HepG2 (cell line): ENCODE measurements at regions not wholly inside any gene's neighbourhood (a gene's known extent, or its start where the extent isn't known, plus 50 kb on each side); places are given as distances from the start of the nearest gene placed in this dataset.

Experiments used
- ATAC-seq: fragments of 200-7000 bp; cut with Tn5 transposase; 3 replicates; pipeline ENCODE4 v1.9.1; 2020; ENCODE audit warnings: mild to moderate bottlenecking, moderate library complexity
- BruUV-seq: library from RNA; stranded (reverse); fragments of 400-500 nt; replicated peaks from 2 replicates; lab custom pipeline; 2021; lab: Mats Ljungman, UMichigan
- CTCF ChIA-PET: fragments of 300-600 bp; formaldehyde crosslinking; extraction: SDS; loops from one replicate; lab custom pipeline; 2021; ENCODE audit warnings: low total read pairs, inconsistent platforms, low intra/inter-chr PET ratio; lab: Yijun Ruan, JAX
- POLR2A ChIA-PET: fragments of 350-600 bp; sonication (Branson Sonifier 250); formaldehyde crosslinking; loops from one replicate; lab custom pipeline; 2020; ENCODE audit warnings: antibody characterized with exemption, inconsistent platforms; lab: Yijun Ruan, JAX
- DNase-seq: peaks from one replicate; pipeline ENCODE4 v3.0.0-alpha.2; 2015; ENCODE audit warnings: low spot score
- FAIRE-seq: peaks from 3 replicates; lab custom pipeline; 2011; peaks lifted over from hg19 to GRCh38; lab: Jason Lieb, UNC
- H2AFZ ChIP-seq: one replicate; pipeline ENCODE4 v1.6.1; 2011; ENCODE audit warnings: low read length, inconsistent platforms
- H3K27ac ChIP-seq: fragments of 300-600 bp; 3 replicates; pipeline ENCODE4 v1.8.0; 2011; ENCODE audit warnings: mixed run types, mild to moderate bottlenecking, mixed read lengths, low read length, inconsistent platforms; ENCODE audit not compliant: insufficient read depth; ENCODE audit errors: extremely low read length
- H3K27me3 ChIP-seq, 2 experiments: fragments of 200-600 bp in 1 of 2; 2 replicates in 1 of 2; 3 replicates in 1 of 2; pipeline versions ENCODE4 v1.6.0 to v1.8.0; 2011; ENCODE audit warnings: low read length in 2 of 2, mild to moderate bottlenecking in 2 of 2, moderate library complexity in 2 of 2, inconsistent platforms in 1 of 2; ENCODE audit not compliant: insufficient read depth in 2 of 2, control insufficient read depth in 1 of 2
- H3K36me3 ChIP-seq, 2 experiments: fragments of 200-600 bp in 1 of 2; replicated peaks in 1 of 2; 2 replicates in 1 of 2; 3 replicates in 1 of 2; pipeline versions ENCODE4 v1.5.1 to v1.8.0; 2011; ENCODE audit warnings: low read length in 2 of 2, inconsistent platforms in 1 of 2; ENCODE audit not compliant: insufficient read depth in 2 of 2, control insufficient read depth in 1 of 2
- H3K4me1 ChIP-seq: 2 replicates; pipeline ENCODE4 v1.5.1; 2012; ENCODE audit warnings: low read length, inconsistent platforms; ENCODE audit not compliant: insufficient read depth
- H3K4me2 ChIP-seq: 2 replicates; pipeline ENCODE4 v1.6.0; 2011; ENCODE audit warnings: low read depth, low read length, inconsistent platforms
- H3K4me3 ChIP-seq, 3 experiments: fragments of 200-600 bp in 1 of 3; sonication (generic), shearing (Covaris generic) in 1 of 3; replicated peaks in 1 of 3; 2 replicates each; pipeline ENCODE4 v1.5.1; 2011 to 2016; ENCODE audit warnings: low read length in 3 of 3, inconsistent platforms in 2 of 3, low read depth in 2 of 3, mild to moderate bottlenecking in 2 of 3, control low read depth in 1 of 3, mixed read lengths in 1 of 3; ENCODE audit not compliant: insufficient read depth in 1 of 3
- H3K79me2 ChIP-seq: one replicate; pipeline ENCODE4 v1.6.1; 2011; ENCODE audit warnings: low read length, inconsistent platforms; ENCODE audit not compliant: insufficient read depth
- H3K9ac ChIP-seq: 2 replicates; pipeline ENCODE4 v1.6.0; 2011; ENCODE audit warnings: mild to moderate bottlenecking, low read depth, low read length, inconsistent platforms; ENCODE audit not compliant: insufficient read depth
- H3K9me3 ChIP-seq: 2 replicates; pipeline ENCODE4 v1.5.1; 2012; ENCODE audit warnings: mild to moderate bottlenecking, low read length
- H4K20me1 ChIP-seq: 2 replicates; pipeline ENCODE4 v1.6.0; 2011; ENCODE audit warnings: inconsistent platforms, mild to moderate bottlenecking, low read length, moderate library complexity; ENCODE audit not compliant: insufficient read depth
- GPN1 ChIP-seq: sonication (generic); formaldehyde crosslinking; IDR thresholded peaks from 2 replicates; pipeline ENCODE4 v1.5.1; 2020; ENCODE audit warnings: missing genetic modification reagents, borderline replicate concordance
- MYNN ChIP-seq: sonication (generic); formaldehyde crosslinking; IDR thresholded peaks from 2 replicates; pipeline ENCODE4 v1.4.0; 2020; ENCODE audit warnings: mild to moderate bottlenecking, low read depth, missing genetic modification reagents
- ZNF12 ChIP-seq: sonication (generic); formaldehyde crosslinking; IDR thresholded peaks from 2 replicates; pipeline ENCODE4 v1.5.0; 2020; ENCODE audit warnings: missing genetic modification reagents
- WGBS: methylation state at CpG from one replicate; pipeline ENCODE4 v1.1.6; 2017; ENCODE audit warnings: low lambda C conversion rate; 5-methylcytosine and 5-hydroxymethylcytosine counted together
- in situ Hi-C: cut with HindIII; loops from 2 replicates; pipeline ENCODE4 v1.10.0; 2017; ENCODE audit warnings: low pct_unique_long_range_greater_than_20kb; ENCODE audit not compliant: extremely low pct_ligation_motif_present
- intact Hi-C: fragments of 100-400 bp; cut with micrococcal nuclease; formaldehyde crosslinking; loops from one replicate; pipeline ENCODE4 v1.10.0; 2022; ENCODE audit not compliant: unreplicated experiment
- TF ChIP-seq, protein P1 (sequence below): sonication (generic); formaldehyde crosslinking; IDR thresholded peaks from 2 replicates; pipeline ENCODE4 v1.5.0; 2020; ENCODE audit warnings: missing genetic modification reagents
- TF ChIP-seq, protein P2 (sequence below): sonication (generic); formaldehyde crosslinking; IDR thresholded peaks from 2 replicates; pipeline ENCODE4 v1.8.0; 2022; ENCODE audit warnings: missing genetic modification reagents, mild to moderate bottlenecking, moderate library complexity, borderline replicate concordance
- TF ChIP-seq, protein P3 (sequence below): sonication (generic); formaldehyde crosslinking; IDR thresholded peaks from 2 replicates; pipeline ENCODE4 v1.8.1; 2023; ENCODE audit warnings: mild to moderate bottlenecking, missing genetic modification reagents

DNA sequence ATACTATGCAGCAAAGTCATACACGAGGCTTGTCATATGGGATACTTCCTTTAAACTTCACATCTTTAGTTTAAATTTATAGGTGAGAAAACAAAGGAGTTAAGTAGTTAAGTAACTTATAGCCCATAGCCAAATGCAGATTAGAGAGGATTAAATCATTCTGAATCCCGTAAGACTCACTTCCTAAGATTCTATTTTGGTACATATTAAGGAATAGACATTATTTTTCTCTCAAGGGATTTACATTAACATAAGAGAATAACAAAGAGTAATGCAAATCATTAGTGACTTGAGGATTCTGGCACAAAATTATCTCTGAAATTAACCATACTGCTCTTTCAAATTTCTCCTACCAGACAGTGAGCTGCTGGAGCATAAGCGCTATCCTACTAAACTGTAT, 747.4 kb upstream of the ARPP21 start:
- 22% methylated on average over 3 of the region's 3 CpGs for WGBS
- FAIRE-seq, result no peak

More for the DNA sequence above, 747.4 kb upstream of the ARPP21 start:
- H3K36me3 ChIP-seq, result no peaks in the 10 kb centered on the region
- no peak for TF ChIP-seq MYNN (CRISPR knock-in tag)
- TF ChIP-seq, protein P1, sequence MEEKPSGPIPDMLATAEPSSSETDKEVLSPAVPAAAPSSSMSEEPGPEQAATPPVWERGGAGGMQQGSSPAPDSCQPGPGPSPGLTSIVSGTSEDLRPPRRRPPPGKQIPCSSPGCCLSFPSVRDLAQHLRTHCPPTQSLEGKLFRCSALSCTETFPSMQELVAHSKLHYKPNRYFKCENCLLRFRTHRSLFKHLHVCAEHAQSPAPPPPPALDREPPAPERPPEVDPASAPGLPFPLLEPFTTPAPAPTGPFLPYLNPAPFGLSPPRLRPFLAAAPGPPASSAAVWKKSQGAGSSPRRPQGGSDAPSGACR, result no peak
- TF ChIP-seq, protein P2, sequence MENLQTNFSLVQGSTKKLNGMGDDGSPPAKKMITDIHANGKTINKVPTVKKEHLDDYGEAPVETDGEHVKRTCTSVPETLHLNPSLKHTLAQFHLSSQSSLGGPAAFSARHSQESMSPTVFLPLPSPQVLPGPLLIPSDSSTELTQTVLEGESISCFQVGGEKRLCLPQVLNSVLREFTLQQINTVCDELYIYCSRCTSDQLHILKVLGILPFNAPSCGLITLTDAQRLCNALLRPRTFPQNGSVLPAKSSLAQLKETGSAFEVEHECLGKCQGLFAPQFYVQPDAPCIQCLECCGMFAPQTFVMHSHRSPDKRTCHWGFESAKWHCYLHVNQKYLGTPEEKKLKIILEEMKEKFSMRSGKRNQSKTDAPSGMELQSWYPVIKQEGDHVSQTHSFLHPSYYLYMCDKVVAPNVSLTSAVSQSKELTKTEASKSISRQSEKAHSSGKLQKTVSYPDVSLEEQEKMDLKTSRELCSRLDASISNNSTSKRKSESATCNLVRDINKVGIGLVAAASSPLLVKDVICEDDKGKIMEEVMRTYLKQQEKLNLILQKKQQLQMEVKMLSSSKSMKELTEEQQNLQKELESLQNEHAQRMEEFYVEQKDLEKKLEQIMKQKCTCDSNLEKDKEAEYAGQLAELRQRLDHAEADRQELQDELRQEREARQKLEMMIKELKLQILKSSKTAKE, result no peak
- TF ChIP-seq, protein P3, sequence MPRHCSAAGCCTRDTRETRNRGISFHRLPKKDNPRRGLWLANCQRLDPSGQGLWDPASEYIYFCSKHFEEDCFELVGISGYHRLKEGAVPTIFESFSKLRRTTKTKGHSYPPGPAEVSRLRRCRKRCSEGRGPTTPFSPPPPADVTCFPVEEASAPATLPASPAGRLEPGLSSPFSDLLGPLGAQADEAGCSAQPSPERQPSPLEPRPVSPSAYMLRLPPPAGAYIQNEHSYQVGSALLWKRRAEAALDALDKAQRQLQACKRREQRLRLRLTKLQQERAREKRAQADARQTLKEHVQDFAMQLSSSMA (CRISPR knock-in tag), result no peak
- no peak for TF ChIP-seq ZNF12
- TF ChIP-seq GPN1 (CRISPR knock-in tag), result no peak
- H3K4me3 ChIP-seq, result no peak overlapping the region
- no peak overlapping the region for H3K9ac ChIP-seq
- H2AFZ ChIP-seq, result no peak overlapping the region
- ATAC-seq (no peak), DNase-seq (no peak)
- H3K9me3 ChIP-seq, result peaks cover 36% of the 10 kb centered on the region
- intact Hi-C loops, result no loop called here
- no peak overlapping the region for H3K4me2 ChIP-seq
- H3K27me3 ChIP-seq, result no peaks in the 10 kb centered on the region
- CTCF ChIA-PET, result no interaction called here
- POLR2A ChIA-PET, result no interaction called here
- no peak overlapping the region for H3K27ac ChIP-seq
- H3K79me2 ChIP-seq, result no peaks in the 10 kb centered on the region
- no peaks in the 10 kb centered on the region for H4K20me1 ChIP-seq
- BruUV-seq, result no TSS peak
- no peaks in the 10 kb centered on the region for H3K4me1 ChIP-seq
- in situ Hi-C loops, result no loop called here
